Mesendoderm (in vitro differentiated cells): ENCODE measurements at regions not wholly inside any gene's neighbourhood (a gene's known extent, or its start where the extent isn't known, plus 50 kb on each side); places are given as distances from the start of the nearest gene placed in this dataset.

ENCODE experiments used
- DNase-seq: peaks from one replicate; pipeline ENCODE4 v3.0.0; 2013
- H2AK5ac ChIP-seq: 2 replicates; pipeline ENCODE4 v1.6.1; 2013; ENCODE audit warnings: low read length, inconsistent platforms
- H2BK120ac ChIP-seq: 2 replicates; pipeline ENCODE4 v1.6.1; 2013; ENCODE audit warnings: low read depth, mild to moderate bottlenecking, low read length, moderate library complexity, mixed read lengths
- H2BK15ac ChIP-seq: replicated peaks from 2 replicates; pipeline ENCODE4 v1.6.1; 2013; ENCODE audit warnings: low read depth, mild to moderate bottlenecking, moderate library complexity
- H2BK5ac ChIP-seq: 2 replicates; pipeline ENCODE4 v1.6.1; 2013; ENCODE audit warnings: low read length, inconsistent platforms
- H3K18ac ChIP-seq: 2 replicates; pipeline ENCODE4 v1.6.1; 2013; ENCODE audit warnings: mild to moderate bottlenecking, low read length, mixed read lengths
- H3K23ac ChIP-seq: one replicate; pipeline ENCODE4 v1.6.1; 2013; ENCODE audit warnings: low read length
- H3K27ac ChIP-seq: 2 replicates; pipeline ENCODE4 v1.5.1; 2013; ENCODE audit warnings: low read depth, mild to moderate bottlenecking, inconsistent platforms, low read length, moderate library complexity
- H3K27me3 ChIP-seq: 2 replicates; pipeline ENCODE4 v1.6.1; 2013; ENCODE audit warnings: low read length, control low read depth, mild to moderate bottlenecking, inconsistent platforms; ENCODE audit not compliant: insufficient read depth, poor library complexity
- H3K36me3 ChIP-seq: 2 replicates; pipeline ENCODE4 v1.6.1; 2013; ENCODE audit warnings: low read length, inconsistent platforms; ENCODE audit not compliant: control insufficient read depth, insufficient read depth
- H3K4ac ChIP-seq: one replicate; pipeline ENCODE4 v1.6.1; 2013; ENCODE audit warnings: low read depth, mild to moderate bottlenecking, low read length, moderate library complexity
- H3K4me1 ChIP-seq: 2 replicates; pipeline ENCODE4 v1.6.1; 2013; ENCODE audit warnings: low read depth, low read length, inconsistent platforms; ENCODE audit not compliant: control insufficient read depth
- H3K4me2 ChIP-seq: 2 replicates; pipeline ENCODE4 v1.6.1; 2013; ENCODE audit warnings: low read length
- H3K4me3 ChIP-seq: 2 replicates; pipeline ENCODE4 v1.5.1; 2013; ENCODE audit warnings: mild to moderate bottlenecking, low read length
- H3K56ac ChIP-seq: one replicate; pipeline ENCODE4 v1.6.1; 2013; ENCODE audit warnings: low read length
- H3K79me1 ChIP-seq: 2 replicates; pipeline ENCODE4 v1.6.1; 2013; ENCODE audit warnings: low read length, inconsistent platforms
- H3K79me2 ChIP-seq: 2 replicates; pipeline ENCODE4 v1.6.1; 2013; ENCODE audit warnings: mild to moderate bottlenecking, low read length; ENCODE audit not compliant: control insufficient read depth, insufficient read depth
- H3K9ac ChIP-seq: 2 replicates; pipeline ENCODE4 v1.6.1; 2013; ENCODE audit warnings: low read length, inconsistent platforms
- H4K5ac ChIP-seq: one replicate; pipeline ENCODE4 v1.6.1; 2013; ENCODE audit warnings: low read length
- H4K8ac ChIP-seq: one replicate; pipeline ENCODE4 v1.6.1; 2013; ENCODE audit warnings: low read depth, mild to moderate bottlenecking, control low read depth, low read length, moderate library complexity
- WGBS: extraction: QIAGEN DNeasy Blood & Tissue Kit; methylation state at CpG from one replicate; pipeline ENCODE4 v1.1.7; 2013; ENCODE audit warnings: low lambda C conversion rate, missing lambda C conversion rate; ENCODE audit not compliant: insufficient coverage; ENCODE audit errors: extremely low coverage; 5-methylcytosine and 5-hydroxymethylcytosine counted together

DNA sequence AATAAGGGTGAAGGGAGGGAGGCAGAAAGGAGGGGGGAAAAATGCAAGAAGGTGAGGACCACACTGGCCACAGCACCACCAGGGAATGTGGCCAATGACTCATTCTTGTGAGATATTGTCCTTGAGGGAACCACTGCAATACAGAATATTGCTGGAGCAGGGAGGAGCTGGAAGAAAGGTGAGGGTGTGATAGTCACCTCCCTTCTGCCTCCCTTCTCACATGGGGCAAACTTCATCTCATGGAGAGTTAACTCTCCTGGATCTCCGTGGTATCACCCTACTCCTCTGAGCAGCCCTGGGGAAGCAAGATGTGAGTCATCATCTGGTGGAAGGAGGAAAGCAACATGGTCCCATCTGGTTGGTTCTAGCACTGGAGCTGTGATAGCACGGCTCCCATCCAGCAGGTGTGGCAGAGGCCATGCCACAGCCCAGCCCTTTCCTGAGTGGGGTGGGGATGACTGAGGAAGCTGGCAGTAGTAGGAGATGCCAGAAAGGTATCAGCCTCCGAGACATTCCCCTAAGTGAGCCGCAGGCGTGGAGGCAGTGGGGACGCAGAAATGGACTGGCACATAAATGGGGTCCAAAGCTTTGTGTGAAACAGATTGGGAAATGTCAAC is 115.9 kb upstream of the LPP start:
- no peak overlapping the region for H3K56ac ChIP-seq
- H3K4me2 ChIP-seq: no peak overlapping the region
- H3K23ac ChIP-seq: no peak overlapping the region
- H3K79me2 ChIP-seq: no peaks in the 10 kb centered on the region
- no peak overlapping the region for H2BK15ac ChIP-seq
- no peak overlapping the region for H4K8ac ChIP-seq
- no peaks in the 10 kb centered on the region for H3K27me3 ChIP-seq
- H2BK5ac ChIP-seq: no peak overlapping the region
- DNase-seq: no peak
- WGBS: no CpG with 5 or more reads among the region's 6 CpGs
- H3K9ac ChIP-seq: no peak overlapping the region
- no peak overlapping the region for H2AK5ac ChIP-seq
- H3K4me1 ChIP-seq: no peaks in the 10 kb centered on the region
- H3K4ac ChIP-seq: no peak overlapping the region
- H3K36me3 ChIP-seq: no peaks in the 10 kb centered on the region
- no peak overlapping the region for H2BK120ac ChIP-seq
- H3K27ac ChIP-seq: no peak overlapping the region
- H3K79me1 ChIP-seq: no peaks in the 10 kb centered on the region
- no peak overlapping the region for H3K4me3 ChIP-seq
- H3K18ac ChIP-seq: no peak overlapping the region
- no peak overlapping the region for H4K5ac ChIP-seq

DNA sequence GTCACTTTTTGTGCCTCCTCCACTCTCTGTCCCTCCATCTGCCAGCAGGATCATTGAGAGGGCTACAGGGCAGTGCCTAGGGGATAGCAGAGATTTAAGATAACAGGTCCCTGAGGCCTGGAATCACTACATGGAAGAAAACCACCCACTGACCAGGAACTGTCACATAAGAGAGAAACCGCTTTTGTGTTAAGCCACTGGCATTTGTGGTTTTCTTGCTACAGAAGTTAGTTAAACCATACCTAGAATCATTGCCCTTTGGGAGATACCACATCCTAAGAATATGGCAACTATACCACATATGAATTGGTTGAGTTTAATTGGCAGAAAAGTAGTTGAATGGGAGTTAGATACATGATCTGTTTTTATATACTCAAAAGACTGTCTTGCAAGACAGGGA is 112.8 kb upstream of the LPP start:
- no peak overlapping the region for H3K27ac ChIP-seq
- no peak overlapping the region for H3K56ac ChIP-seq
- H4K5ac ChIP-seq: no peak overlapping the region
- H2BK5ac ChIP-seq: no peak overlapping the region
- no peak for DNase-seq
- H3K4me1 ChIP-seq: no peaks in the 10 kb centered on the region
- H3K4me3 ChIP-seq: no peak overlapping the region
- H3K4ac ChIP-seq: no peak overlapping the region
- no CpG with 5 or more reads among the region's 1 CpG for WGBS
- H4K8ac ChIP-seq: no peak overlapping the region
- no peak overlapping the region for H3K4me2 ChIP-seq
- no peaks in the 10 kb centered on the region for H3K36me3 ChIP-seq
- no peak overlapping the region for H2AK5ac ChIP-seq
- no peak overlapping the region for H2BK15ac ChIP-seq
- H3K79me1 ChIP-seq: no peaks in the 10 kb centered on the region
- no peak overlapping the region for H3K9ac ChIP-seq
- H3K79me2 ChIP-seq: no peaks in the 10 kb centered on the region
- H2BK120ac ChIP-seq: no peak overlapping the region
- no peaks in the 10 kb centered on the region for H3K27me3 ChIP-seq
- no peak overlapping the region for H3K23ac ChIP-seq
- no peak overlapping the region for H3K18ac ChIP-seq

DNA sequence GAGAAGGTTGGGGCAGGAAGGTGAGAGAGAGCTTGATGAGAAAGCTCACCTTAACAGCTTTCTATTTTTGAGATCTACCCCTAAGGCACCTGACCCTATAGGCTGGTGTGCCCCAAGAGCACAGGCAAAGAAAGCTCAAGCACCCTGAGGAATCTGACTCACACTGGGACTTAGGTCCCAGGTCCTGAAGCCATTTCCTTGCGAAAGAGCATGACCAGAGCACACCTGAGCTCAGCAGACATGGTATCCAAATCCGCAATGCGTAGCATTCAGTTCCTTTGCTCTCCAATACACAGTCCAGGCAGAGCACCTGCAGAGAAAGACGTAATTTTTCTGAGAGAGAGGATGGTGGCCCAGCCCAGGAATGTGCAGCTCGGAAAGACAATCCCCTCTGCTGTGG is 112.1 kb upstream of the LPP start:
- H2AK5ac ChIP-seq: no peak overlapping the region
- no peak overlapping the region for H4K8ac ChIP-seq
- H3K79me2 ChIP-seq: no peaks in the 10 kb centered on the region
- WGBS: no CpG with 5 or more reads among the region's 5 CpGs
- H2BK120ac ChIP-seq: no peak overlapping the region
- no peak overlapping the region for H4K5ac ChIP-seq
- no peaks in the 10 kb centered on the region for H3K36me3 ChIP-seq
- no peak overlapping the region for H2BK15ac ChIP-seq
- no peak for DNase-seq
- no peak overlapping the region for H3K4ac ChIP-seq
- H3K9ac ChIP-seq: no peak overlapping the region
- no peaks in the 10 kb centered on the region for H3K27me3 ChIP-seq
- no peak overlapping the region for H3K4me3 ChIP-seq
- no peak overlapping the region for H2BK5ac ChIP-seq
- no peak overlapping the region for H3K56ac ChIP-seq
- no peak overlapping the region for H3K18ac ChIP-seq
- H3K27ac ChIP-seq: no peak overlapping the region
- H3K79me1 ChIP-seq: no peaks in the 10 kb centered on the region
- H3K4me2 ChIP-seq: no peak overlapping the region
- no peaks in the 10 kb centered on the region for H3K4me1 ChIP-seq
- no peak overlapping the region for H3K23ac ChIP-seq

DNA sequence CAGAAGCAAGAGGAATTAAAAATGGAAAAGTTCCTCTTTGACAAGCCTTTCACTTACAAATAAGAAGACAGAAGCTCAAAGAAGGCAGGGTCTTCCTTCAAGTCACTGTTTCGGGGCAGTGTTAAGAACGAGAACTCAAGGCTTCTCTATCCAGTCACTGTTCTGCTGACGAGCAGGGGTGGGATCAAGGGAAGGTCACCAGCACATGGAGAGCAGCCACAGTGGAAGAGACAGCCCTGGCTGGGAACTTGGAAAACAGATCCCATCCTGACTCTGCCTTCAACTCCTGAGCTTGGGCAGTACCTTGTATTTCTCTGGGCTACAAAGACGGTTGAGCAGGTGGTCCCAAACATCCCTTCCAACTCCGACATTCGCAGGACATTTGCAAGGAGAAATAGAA is 111.5 kb upstream of the LPP start:
- Histone ChIP-seq H3K23ac (no peak overlapping the region), H3K4me2 (no peak overlapping the region), H2BK15ac (no peak overlapping the region), H3K27me3 (no peaks in the 10 kb centered on the region), H3K79me1 (no peaks in the 10 kb centered on the region), H3K9ac (no peak overlapping the region), H3K56ac (no peak overlapping the region), H2BK5ac (no peak overlapping the region), H2BK120ac (no peak overlapping the region), H3K27ac (no peak overlapping the region), H3K4ac (no peak overlapping the region), H3K4me3 (no peak overlapping the region), H4K5ac (no peak overlapping the region), H2AK5ac (no peak overlapping the region), H3K18ac (no peak overlapping the region), H3K36me3 (no peaks in the 10 kb centered on the region), H4K8ac (no peak overlapping the region), H3K4me1 (no peaks in the 10 kb centered on the region), H3K79me2 (no peaks in the 10 kb centered on the region)
- WGBS: no CpG with 5 or more reads among the region's 6 CpGs
- no peak for DNase-seq

GRCh38 chr3:188043891-188044290 is 110.1 kb upstream of the LPP start:
- no peaks in the 10 kb centered on the region for H3K79me1 ChIP-seq
- H3K79me2 ChIP-seq: no peaks in the 10 kb centered on the region
- DNase-seq: no peak
- H3K36me3 ChIP-seq: no peaks in the 10 kb centered on the region
- H4K5ac ChIP-seq: no peak overlapping the region
- no peak overlapping the region for H3K4ac ChIP-seq
- no peak overlapping the region for H3K4me3 ChIP-seq
- no peak overlapping the region for H2BK120ac ChIP-seq
- no peak overlapping the region for H3K9ac ChIP-seq
- WGBS: no CpG with 5 or more reads among the region's 2 CpGs
- no peak overlapping the region for H2BK15ac ChIP-seq
- no peak overlapping the region for H3K23ac ChIP-seq
- no peaks in the 10 kb centered on the region for H3K27me3 ChIP-seq
- no peaks in the 10 kb centered on the region for H3K4me1 ChIP-seq
- no peak overlapping the region for H4K8ac ChIP-seq
- H3K27ac ChIP-seq: no peak overlapping the region
- no peak overlapping the region for H3K18ac ChIP-seq
- no peak overlapping the region for H3K4me2 ChIP-seq
- no peak overlapping the region for H2AK5ac ChIP-seq
- no peak overlapping the region for H3K56ac ChIP-seq
- H2BK5ac ChIP-seq: no peak overlapping the region

DNA sequence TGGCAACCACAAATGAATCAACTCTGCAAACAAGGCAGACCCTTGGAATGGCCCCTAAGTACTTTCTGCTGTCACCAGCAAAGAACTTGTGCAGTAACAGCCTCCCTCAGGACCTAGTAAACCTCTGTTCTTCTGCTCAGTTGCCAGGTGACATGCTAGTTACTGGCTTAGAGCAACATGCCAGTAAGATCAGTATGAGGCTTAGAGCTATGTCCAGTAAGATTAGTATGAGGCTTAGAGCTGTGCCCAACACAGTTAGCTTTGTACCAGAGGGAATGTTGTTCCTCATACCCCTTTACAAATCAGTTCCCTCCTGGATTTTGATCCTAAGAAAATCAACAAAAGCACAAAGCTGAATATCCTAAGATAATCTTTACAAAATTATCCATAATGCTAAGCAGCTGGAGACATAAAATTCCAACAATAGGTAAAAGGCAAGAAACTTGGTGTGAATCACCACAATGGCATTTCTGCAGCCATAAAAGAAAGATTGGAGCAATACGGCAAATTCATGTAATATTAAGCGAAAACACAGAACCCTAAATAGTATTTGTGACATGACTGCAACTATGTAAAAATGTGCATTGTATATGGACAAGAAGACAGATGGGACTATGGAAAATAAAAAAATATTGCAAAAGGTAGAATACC is 107.3 kb upstream of the LPP start:
- H3K4me1 ChIP-seq: no peaks in the 10 kb centered on the region
- H2AK5ac ChIP-seq: no peak overlapping the region
- H3K36me3 ChIP-seq: no peaks in the 10 kb centered on the region
- H3K27ac ChIP-seq: no peak overlapping the region
- no peak overlapping the region for H2BK15ac ChIP-seq
- no peak overlapping the region for H4K8ac ChIP-seq
- DNase-seq: no peak
- no peak overlapping the region for H3K9ac ChIP-seq
- no CpG with 5 or more reads among the region's 2 CpGs for WGBS
- H3K23ac ChIP-seq: no peak overlapping the region
- H2BK5ac ChIP-seq: no peak overlapping the region
- no peak overlapping the region for H3K4me2 ChIP-seq
- no peak overlapping the region for H3K18ac ChIP-seq
- H3K56ac ChIP-seq: no peak overlapping the region
- H3K27me3 ChIP-seq: no peaks in the 10 kb centered on the region
- no peak overlapping the region for H3K4me3 ChIP-seq
- no peak overlapping the region for H4K5ac ChIP-seq
- no peaks in the 10 kb centered on the region for H3K79me1 ChIP-seq
- H2BK120ac ChIP-seq: no peak overlapping the region
- H3K79me2 ChIP-seq: no peaks in the 10 kb centered on the region
- no peak overlapping the region for H3K4ac ChIP-seq
